GM12878 (cell line): ENCODE measurements at regions not wholly inside any gene's neighbourhood (a gene's known extent, or its start where the extent isn't known, plus 50 kb on each side); places are given as distances from the start of the nearest gene placed in this dataset.

Source experiments
- DPF2 ChIP-seq: fragments of 450-650 bp; IDR thresholded peaks from 2 replicates; pipeline ENCODE4 v1.6.1; 2017; ENCODE audit warnings: mild to moderate bottlenecking
- EED ChIP-seq: sonication (generic); IDR thresholded peaks from 2 replicates; pipeline ENCODE4 v1.6.1; 2016; ENCODE audit warnings: antibody characterized with exemption, low read depth
- ESRRA ChIP-seq: IDR thresholded peaks from 2 replicates; pipeline ENCODE4 v1.6.1; 2012; ENCODE audit warnings: mild to moderate bottlenecking, low read length, improper control_type of control experiment
- ETV6 ChIP-seq, 2 experiments: fragments of 450-650 bp in 1 of 2; IDR thresholded peaks in 1 of 2; conservative IDR thresholded peaks in 1 of 2; 2 replicates each; pipeline ENCODE4 v1.6.1; 2014; ENCODE audit warnings: antibody characterized with exemption in 1 of 2, borderline replicate concordance in 1 of 2, low read depth in 1 of 2, mild to moderate bottlenecking in 1 of 2, moderate library complexity in 1 of 2
- GABPA ChIP-seq: IDR thresholded peaks from 2 replicates; pipeline ENCODE4 v1.6.1; 2014; ENCODE audit warnings: antibody characterized with exemption, low read depth, mild to moderate bottlenecking, inconsistent platforms
- GATAD2B ChIP-seq: fragments of 450-650 bp; conservative IDR thresholded peaks from 2 replicates; pipeline ENCODE4 v1.6.1; 2017; ENCODE audit warnings: low read depth, mild to moderate bottlenecking, moderate library complexity
- JUND ChIP-seq: IDR thresholded peaks from 2 replicates; pipeline ENCODE4 v1.6.1; 2012; ENCODE audit warnings: low read depth, mild to moderate bottlenecking, low read length, improper control_type of control experiment, moderate library complexity
- MTA2 ChIP-seq: fragments of 450-650 bp; IDR thresholded peaks from 2 replicates; pipeline ENCODE4 v1.6.1; 2016; ENCODE audit warnings: low read depth, mild to moderate bottlenecking, moderate library complexity
- NFIC ChIP-seq: IDR thresholded peaks from 2 replicates; pipeline ENCODE4 v1.6.1; 2012; ENCODE audit warnings: low read depth, mild to moderate bottlenecking, inconsistent platforms, low read length, moderate library complexity
- NR2C1 ChIP-seq: fragments of 450-650 bp; IDR thresholded peaks from 2 replicates; pipeline ENCODE4 v1.6.1; 2017; ENCODE audit warnings: antibody characterized with exemption, mild to moderate bottlenecking, moderate library complexity
- NR2C2 ChIP-seq: IDR thresholded peaks from 2 replicates; pipeline ENCODE4 v1.6.1; 2011; ENCODE audit warnings: borderline replicate concordance, low read depth; ENCODE audit not compliant: control insufficient read depth, insufficient read length
- POLR2AphosphoS5 ChIP-seq: IDR thresholded peaks from 2 replicates; pipeline ENCODE4 v1.6.1; 2011; ENCODE audit warnings: mild to moderate bottlenecking, low read length, inconsistent platforms
- RELA ChIP-seq: fragments of 450-650 bp; IDR thresholded peaks from 2 replicates; pipeline ENCODE4 v1.8.0; 2014; ENCODE audit warnings: borderline replicate concordance; ENCODE audit not compliant: partially characterized antibody
- RUNX3 ChIP-seq: IDR thresholded peaks from 2 replicates; pipeline ENCODE4 v1.6.1; 2012; ENCODE audit warnings: low read length, inconsistent platforms
- SRF ChIP-seq, 2 experiments: IDR thresholded peaks; 2 replicates each; pipeline ENCODE4 v1.6.1; 2011; ENCODE audit warnings: low read depth in 2 of 2, low read length in 2 of 2, mild to moderate bottlenecking in 1 of 2, moderate library complexity in 1 of 2
- STAT1 ChIP-seq: fragments of 450-650 bp; conservative IDR thresholded peaks from 2 replicates; pipeline ENCODE4 v1.6.1; 2014; ENCODE audit warnings: antibody characterized with exemption, mild to moderate bottlenecking
- YY1 ChIP-seq: IDR thresholded peaks from 2 replicates; pipeline ENCODE4 v1.6.1; 2011; ENCODE audit warnings: low read depth, mild to moderate bottlenecking, low read length
- ZNF274 ChIP-seq: IDR thresholded peaks from one replicate; pipeline ENCODE4 v1.8.0; 2011; ENCODE audit not compliant: insufficient read length, insufficient read depth
- ZSCAN29 ChIP-seq: fragments of 450-650 bp; IDR thresholded peaks from 2 replicates; pipeline ENCODE4 v1.6.1; 2017; ENCODE audit warnings: mild to moderate bottlenecking, moderate library complexity
- TF ChIP-seq, protein P1 (sequence below): fragments of 450-650 bp; formaldehyde crosslinking; IDR thresholded peaks from 2 replicates; pipeline ENCODE4 v1.4.0; 2020; ENCODE audit warnings: mild to moderate bottlenecking, moderate library complexity
- TF ChIP-seq, protein P2 (sequence below): fragments of 450-650 bp; IDR thresholded peaks from 2 replicates; pipeline ENCODE4 v1.6.1; 2017; ENCODE audit warnings: mild to moderate bottlenecking, moderate library complexity
- TF ChIP-seq, protein P3 (sequence below): IDR thresholded peaks from 2 replicates; pipeline ENCODE4 v1.6.1; 2012; ENCODE audit warnings: low read depth, low read length, improper control_type of control experiment
- TF ChIP-seq, protein P4 (sequence below): IDR thresholded peaks from 2 replicates; pipeline ENCODE4 v1.6.1; 2011; ENCODE audit warnings: low read depth, low read length, improper control_type of control experiment, borderline replicate concordance

DNA sequence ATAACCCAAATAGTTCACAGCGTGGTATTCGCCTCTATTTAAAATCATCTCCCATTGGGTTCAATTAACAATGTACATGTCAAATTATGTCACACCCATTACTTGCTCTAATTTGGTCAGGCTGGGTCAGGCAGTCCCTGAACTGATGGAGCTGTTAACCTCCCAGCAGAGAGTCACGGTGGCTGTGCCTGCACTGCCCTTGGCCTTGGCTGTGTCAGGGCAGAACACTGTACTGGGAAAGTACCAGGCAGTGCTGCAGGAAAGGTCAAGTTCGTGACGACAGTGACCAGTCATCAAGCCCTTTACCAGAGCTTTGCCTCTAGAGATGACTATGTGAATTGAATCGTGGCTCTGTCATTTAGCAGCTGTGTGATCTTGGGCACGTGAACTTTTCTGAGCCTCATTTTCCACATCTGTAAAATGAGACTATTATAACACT, 100.0 kb downstream of the ARF6 start (continued):
- TF ChIP-seq, protein P1, sequence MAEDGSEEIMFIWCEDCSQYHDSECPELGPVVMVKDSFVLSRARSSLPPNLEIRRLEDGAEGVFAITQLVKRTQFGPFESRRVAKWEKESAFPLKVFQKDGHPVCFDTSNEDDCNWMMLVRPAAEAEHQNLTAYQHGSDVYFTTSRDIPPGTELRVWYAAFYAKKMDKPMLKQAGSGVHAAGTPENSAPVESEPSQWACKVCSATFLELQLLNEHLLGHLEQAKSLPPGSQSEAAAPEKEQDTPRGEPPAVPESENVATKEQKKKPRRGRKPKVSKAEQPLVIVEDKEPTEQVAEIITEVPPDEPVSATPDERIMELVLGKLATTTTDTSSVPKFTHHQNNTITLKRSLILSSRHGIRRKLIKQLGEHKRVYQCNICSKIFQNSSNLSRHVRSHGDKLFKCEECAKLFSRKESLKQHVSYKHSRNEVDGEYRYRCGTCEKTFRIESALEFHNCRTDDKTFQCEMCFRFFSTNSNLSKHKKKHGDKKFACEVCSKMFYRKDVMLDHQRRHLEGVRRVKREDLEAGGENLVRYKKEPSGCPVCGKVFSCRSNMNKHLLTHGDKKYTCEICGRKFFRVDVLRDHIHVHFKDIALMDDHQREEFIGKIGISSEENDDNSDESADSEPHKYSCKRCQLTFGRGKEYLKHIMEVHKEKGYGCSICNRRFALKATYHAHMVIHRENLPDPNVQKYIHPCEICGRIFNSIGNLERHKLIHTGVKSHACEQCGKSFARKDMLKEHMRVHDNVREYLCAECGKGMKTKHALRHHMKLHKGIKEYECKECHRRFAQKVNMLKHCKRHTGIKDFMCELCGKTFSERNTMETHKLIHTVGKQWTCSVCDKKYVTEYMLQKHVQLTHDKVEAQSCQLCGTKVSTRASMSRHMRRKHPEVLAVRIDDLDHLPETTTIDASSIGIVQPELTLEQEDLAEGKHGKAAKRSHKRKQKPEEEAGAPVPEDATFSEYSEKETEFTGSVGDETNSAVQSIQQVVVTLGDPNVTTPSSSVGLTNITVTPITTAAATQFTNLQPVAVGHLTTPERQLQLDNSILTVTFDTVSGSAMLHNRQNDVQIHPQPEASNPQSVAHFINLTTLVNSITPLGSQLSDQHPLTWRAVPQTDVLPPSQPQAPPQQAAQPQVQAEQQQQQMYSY, result no peak
- peak; percentile 64 for TF ChIP-seq RUNX3
- TF ChIP-seq, protein P2, sequence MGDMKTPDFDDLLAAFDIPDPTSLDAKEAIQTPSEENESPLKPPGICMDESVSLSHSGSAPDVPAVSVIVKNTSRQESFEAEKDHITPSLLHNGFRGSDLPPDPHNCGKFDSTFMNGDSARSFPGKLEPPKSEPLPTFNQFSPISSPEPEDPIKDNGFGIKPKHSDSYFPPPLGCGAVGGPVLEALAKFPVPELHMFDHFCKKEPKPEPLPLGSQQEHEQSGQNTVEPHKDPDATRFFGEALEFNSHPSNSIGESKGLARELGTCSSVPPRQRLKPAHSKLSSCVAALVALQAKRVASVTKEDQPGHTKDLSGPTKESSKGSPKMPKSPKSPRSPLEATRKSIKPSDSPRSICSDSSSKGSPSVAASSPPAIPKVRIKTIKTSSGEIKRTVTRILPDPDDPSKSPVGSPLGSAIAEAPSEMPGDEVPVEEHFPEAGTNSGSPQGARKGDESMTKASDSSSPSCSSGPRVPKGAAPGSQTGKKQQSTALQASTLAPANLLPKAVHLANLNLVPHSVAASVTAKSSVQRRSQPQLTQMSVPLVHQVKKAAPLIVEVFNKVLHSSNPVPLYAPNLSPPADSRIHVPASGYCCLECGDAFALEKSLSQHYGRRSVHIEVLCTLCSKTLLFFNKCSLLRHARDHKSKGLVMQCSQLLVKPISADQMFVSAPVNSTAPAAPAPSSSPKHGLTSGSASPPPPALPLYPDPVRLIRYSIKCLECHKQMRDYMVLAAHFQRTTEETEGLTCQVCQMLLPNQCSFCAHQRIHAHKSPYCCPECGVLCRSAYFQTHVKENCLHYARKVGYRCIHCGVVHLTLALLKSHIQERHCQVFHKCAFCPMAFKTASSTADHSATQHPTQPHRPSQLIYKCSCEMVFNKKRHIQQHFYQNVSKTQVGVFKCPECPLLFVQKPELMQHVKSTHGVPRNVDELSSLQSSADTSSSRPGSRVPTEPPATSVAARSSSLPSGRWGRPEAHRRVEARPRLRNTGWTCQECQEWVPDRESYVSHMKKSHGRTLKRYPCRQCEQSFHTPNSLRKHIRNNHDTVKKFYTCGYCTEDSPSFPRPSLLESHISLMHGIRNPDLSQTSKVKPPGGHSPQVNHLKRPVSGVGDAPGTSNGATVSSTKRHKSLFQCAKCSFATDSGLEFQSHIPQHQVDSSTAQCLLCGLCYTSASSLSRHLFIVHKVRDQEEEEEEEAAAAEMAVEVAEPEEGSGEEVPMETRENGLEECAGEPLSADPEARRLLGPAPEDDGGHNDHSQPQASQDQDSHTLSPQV, result peak; percentile 22; the same call in 1 of the 2 replicates
- TF ChIP-seq JUND, result peak; percentile 61; the same call in 1 of the 2 replicates
- peak; percentile 66 for TF ChIP-seq DPF2
- TF ChIP-seq YY1, result no peak
- TF ChIP-seq NR2C2, result no peak
- TF ChIP-seq EED, result peak; percentile 71
- TF ChIP-seq GATAD2B, result no peak
- no peak for TF ChIP-seq ZNF274
- peak in 1 of 2 experiments; percentile 42; a peak in 1 of 4 replicates for TF ChIP-seq ETV6 (conservative IDR thresholded peaks at IDR 0.05 in 1 of 2, IDR thresholded peaks at IDR 0.05 in 1 of 2; ENCODE audit: borderline replicate concordance in 1 of 2, low read depth in 1 of 2)
- TF ChIP-seq, protein P3, sequence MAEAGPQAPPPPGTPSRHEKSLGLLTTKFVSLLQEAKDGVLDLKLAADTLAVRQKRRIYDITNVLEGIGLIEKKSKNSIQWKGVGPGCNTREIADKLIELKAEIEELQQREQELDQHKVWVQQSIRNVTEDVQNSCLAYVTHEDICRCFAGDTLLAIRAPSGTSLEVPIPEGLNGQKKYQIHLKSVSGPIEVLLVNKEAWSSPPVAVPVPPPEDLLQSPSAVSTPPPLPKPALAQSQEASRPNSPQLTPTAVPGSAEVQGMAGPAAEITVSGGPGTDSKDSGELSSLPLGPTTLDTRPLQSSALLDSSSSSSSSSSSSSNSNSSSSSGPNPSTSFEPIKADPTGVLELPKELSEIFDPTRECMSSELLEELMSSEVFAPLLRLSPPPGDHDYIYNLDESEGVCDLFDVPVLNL, result no peak
- TF ChIP-seq STAT1, result no peak
- TF ChIP-seq, protein P4, sequence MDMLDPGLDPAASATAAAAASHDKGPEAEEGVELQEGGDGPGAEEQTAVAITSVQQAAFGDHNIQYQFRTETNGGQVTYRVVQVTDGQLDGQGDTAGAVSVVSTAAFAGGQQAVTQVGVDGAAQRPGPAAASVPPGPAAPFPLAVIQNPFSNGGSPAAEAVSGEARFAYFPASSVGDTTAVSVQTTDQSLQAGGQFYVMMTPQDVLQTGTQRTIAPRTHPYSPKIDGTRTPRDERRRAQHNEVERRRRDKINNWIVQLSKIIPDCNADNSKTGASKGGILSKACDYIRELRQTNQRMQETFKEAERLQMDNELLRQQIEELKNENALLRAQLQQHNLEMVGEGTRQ, result no peak; the same call in 1 of the 2 replicates
- peak; percentile 52; the same call in 1 of the 2 replicates for TF ChIP-seq NFIC
- TF ChIP-seq SRF (IDR thresholded peaks at IDR 0.05; ENCODE audit: low read depth in 2 of 2, low read length in 2 of 2), result no peak
- TF ChIP-seq NR2C1, result peak; percentile 74
- TF ChIP-seq RELA, result peak; percentile 90
- TF ChIP-seq ESRRA, result peak; percentile 62; the same call in 1 of the 2 replicates
- TF ChIP-seq GABPA, result no peak
- no peak for TF ChIP-seq ZSCAN29
- TF ChIP-seq POLR2AphosphoS5, result peak; percentile 90
- peak; percentile 81 for TF ChIP-seq MTA2
